HepG2 (cell line): ENCODE measurements at regions not wholly inside any gene's neighbourhood (a gene's known extent, or its start where the extent isn't known, plus 50 kb on each side); places are given as distances from the start of the nearest gene placed in this dataset.

ENCODE experiments used
- ATAC-seq: fragments of 200-7000 bp; cut with Tn5 transposase; 3 replicates; pipeline ENCODE4 v1.9.1; 2020; ENCODE audit warnings: mild to moderate bottlenecking, moderate library complexity
- BruUV-seq: library from RNA; stranded (reverse); fragments of 400-500 nt; replicated peaks from 2 replicates; lab custom pipeline; 2021; lab: Mats Ljungman, UMichigan
- CTCF ChIA-PET: fragments of 300-600 bp; formaldehyde crosslinking; extraction: SDS; loops from one replicate; lab custom pipeline; 2021; ENCODE audit warnings: low total read pairs, inconsistent platforms, low intra/inter-chr PET ratio; lab: Yijun Ruan, JAX
- POLR2A ChIA-PET: fragments of 350-600 bp; sonication (Branson Sonifier 250); formaldehyde crosslinking; loops from one replicate; lab custom pipeline; 2020; ENCODE audit warnings: antibody characterized with exemption, inconsistent platforms; lab: Yijun Ruan, JAX
- DNase-seq: peaks from one replicate; pipeline ENCODE4 v3.0.0-alpha.2; 2015; ENCODE audit warnings: low spot score
- FAIRE-seq: peaks from 3 replicates; lab custom pipeline; 2011; peaks lifted over from hg19 to GRCh38; lab: Jason Lieb, UNC
- H2AFZ ChIP-seq: one replicate; pipeline ENCODE4 v1.6.1; 2011; ENCODE audit warnings: low read length, inconsistent platforms
- H3K27ac ChIP-seq: fragments of 300-600 bp; 3 replicates; pipeline ENCODE4 v1.8.0; 2011; ENCODE audit warnings: mixed run types, mild to moderate bottlenecking, mixed read lengths, low read length, inconsistent platforms; ENCODE audit not compliant: insufficient read depth; ENCODE audit errors: extremely low read length
- H3K27me3 ChIP-seq, 2 experiments: fragments of 200-600 bp in 1 of 2; 2 replicates in 1 of 2; 3 replicates in 1 of 2; pipeline versions ENCODE4 v1.6.0 to v1.8.0; 2011; ENCODE audit warnings: low read length in 2 of 2, mild to moderate bottlenecking in 2 of 2, moderate library complexity in 2 of 2, inconsistent platforms in 1 of 2; ENCODE audit not compliant: insufficient read depth in 2 of 2, control insufficient read depth in 1 of 2
- H3K36me3 ChIP-seq, 2 experiments: fragments of 200-600 bp in 1 of 2; replicated peaks in 1 of 2; 2 replicates in 1 of 2; 3 replicates in 1 of 2; pipeline versions ENCODE4 v1.5.1 to v1.8.0; 2011; ENCODE audit warnings: low read length in 2 of 2, inconsistent platforms in 1 of 2; ENCODE audit not compliant: insufficient read depth in 2 of 2, control insufficient read depth in 1 of 2
- H3K4me1 ChIP-seq: 2 replicates; pipeline ENCODE4 v1.5.1; 2012; ENCODE audit warnings: low read length, inconsistent platforms; ENCODE audit not compliant: insufficient read depth
- H3K4me2 ChIP-seq: 2 replicates; pipeline ENCODE4 v1.6.0; 2011; ENCODE audit warnings: low read depth, low read length, inconsistent platforms
- H3K4me3 ChIP-seq, 3 experiments: fragments of 200-600 bp in 1 of 3; sonication (generic), shearing (Covaris generic) in 1 of 3; replicated peaks in 1 of 3; 2 replicates each; pipeline ENCODE4 v1.5.1; 2011 to 2016; ENCODE audit warnings: low read length in 3 of 3, inconsistent platforms in 2 of 3, low read depth in 2 of 3, mild to moderate bottlenecking in 2 of 3, control low read depth in 1 of 3, mixed read lengths in 1 of 3; ENCODE audit not compliant: insufficient read depth in 1 of 3
- H3K79me2 ChIP-seq: one replicate; pipeline ENCODE4 v1.6.1; 2011; ENCODE audit warnings: low read length, inconsistent platforms; ENCODE audit not compliant: insufficient read depth
- H3K9ac ChIP-seq: 2 replicates; pipeline ENCODE4 v1.6.0; 2011; ENCODE audit warnings: mild to moderate bottlenecking, low read depth, low read length, inconsistent platforms; ENCODE audit not compliant: insufficient read depth
- H3K9me3 ChIP-seq: 2 replicates; pipeline ENCODE4 v1.5.1; 2012; ENCODE audit warnings: mild to moderate bottlenecking, low read length
- H4K20me1 ChIP-seq: 2 replicates; pipeline ENCODE4 v1.6.0; 2011; ENCODE audit warnings: inconsistent platforms, mild to moderate bottlenecking, low read length, moderate library complexity; ENCODE audit not compliant: insufficient read depth
- MNT ChIP-seq: fragments of 450-650 bp; IDR thresholded peaks from 2 replicates; pipeline ENCODE4 v1.6.1; 2016
- RAD51 ChIP-seq: fragments of 450-650 bp; IDR thresholded peaks from 2 replicates; pipeline ENCODE4 v1.6.1; 2016; ENCODE audit warnings: borderline replicate concordance
- ZNF335 ChIP-seq: sonication (generic); formaldehyde crosslinking; IDR thresholded peaks from 2 replicates; pipeline ENCODE4 v1.4.0; 2020; ENCODE audit warnings: missing genetic modification reagents
- WGBS: methylation state at CpG from one replicate; pipeline ENCODE4 v1.1.6; 2017; ENCODE audit warnings: low lambda C conversion rate; 5-methylcytosine and 5-hydroxymethylcytosine counted together
- in situ Hi-C: cut with HindIII; loops from 2 replicates; pipeline ENCODE4 v1.10.0; 2017; ENCODE audit warnings: low pct_unique_long_range_greater_than_20kb; ENCODE audit not compliant: extremely low pct_ligation_motif_present
- intact Hi-C: fragments of 100-400 bp; cut with micrococcal nuclease; formaldehyde crosslinking; loops from one replicate; pipeline ENCODE4 v1.10.0; 2022; ENCODE audit not compliant: unreplicated experiment
- TF ChIP-seq, protein P1 (sequence below): sonication (generic); formaldehyde crosslinking; IDR thresholded peaks from 2 replicates; pipeline ENCODE4 v1.9.0; 2021; ENCODE audit warnings: missing genetic modification reagents, borderline replicate concordance

GRCh38 chr3:88528494-88528893 lies 378.7 kb downstream of the C3orf38 start:
- 3% methylated on average over 3 of the region's 3 CpGs for WGBS
- Histone ChIP-seq H4K20me1 (no peaks in the 10 kb centered on the region), H3K36me3 (no peaks in the 10 kb centered on the region), H3K27me3 (no peaks in the 10 kb centered on the region), H3K4me1 (no peaks in the 10 kb centered on the region), H3K4me2 (no peak overlapping the region), H3K9ac (no peak overlapping the region), H3K4me3 (no peak overlapping the region), H3K79me2 (no peaks in the 10 kb centered on the region), H3K27ac (no peak overlapping the region), H3K9me3 (peaks cover 11% of the 10 kb centered on the region; the same call in 1 of the 2 replicates), H2AFZ (no peak overlapping the region)
- CTCF ChIA-PET, result no interaction called here
- TF ChIP-seq MNT, result peak; percentile 45
- no peak for TF ChIP-seq ZNF335 (CRISPR knock-in tag)
- POLR2A ChIA-PET, result no interaction called here
- FAIRE-seq (no peak), ATAC-seq (no peak), DNase-seq (no peak)
- in situ Hi-C loops (no loop called here), intact Hi-C loops (no loop called here)
- BruUV-seq, result no TSS peak

DNA sequence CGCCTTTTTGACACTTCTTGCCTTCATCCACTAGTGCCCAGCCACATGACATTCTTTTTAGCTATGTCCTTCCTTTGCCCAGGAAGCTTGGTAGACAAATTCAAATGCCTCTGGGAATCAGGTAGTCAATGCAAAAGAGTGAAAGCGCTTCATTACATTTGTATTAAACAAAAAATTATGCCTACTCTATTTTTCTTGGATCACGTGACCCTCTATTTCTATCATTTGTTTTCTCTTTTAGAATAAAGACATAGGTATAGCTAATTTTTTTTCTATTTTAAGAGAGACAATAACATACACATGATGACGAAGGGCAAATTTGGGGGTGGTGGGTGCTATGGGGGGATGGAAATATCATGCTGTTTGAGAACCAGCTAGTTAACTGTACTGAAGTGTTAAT lies 384.8 kb downstream of the C3orf38 start:
- H3K79me2 ChIP-seq, result no peaks in the 10 kb centered on the region
- ChIA-PET POLR2A (no interaction called here), CTCF (no interaction called here)
- intact Hi-C loops (no loop called here), in situ Hi-C loops (no loop called here)
- H3K27ac ChIP-seq, result no peak overlapping the region
- H3K27me3 ChIP-seq, result no peaks in the 10 kb centered on the region; a peak in 1 of 5 replicates
- FAIRE-seq (no peak), ATAC-seq (no peak), DNase-seq (no peak)
- no peak overlapping the region for H3K4me2 ChIP-seq
- BruUV-seq, result no TSS peak
- TF ChIP-seq, protein P1, sequence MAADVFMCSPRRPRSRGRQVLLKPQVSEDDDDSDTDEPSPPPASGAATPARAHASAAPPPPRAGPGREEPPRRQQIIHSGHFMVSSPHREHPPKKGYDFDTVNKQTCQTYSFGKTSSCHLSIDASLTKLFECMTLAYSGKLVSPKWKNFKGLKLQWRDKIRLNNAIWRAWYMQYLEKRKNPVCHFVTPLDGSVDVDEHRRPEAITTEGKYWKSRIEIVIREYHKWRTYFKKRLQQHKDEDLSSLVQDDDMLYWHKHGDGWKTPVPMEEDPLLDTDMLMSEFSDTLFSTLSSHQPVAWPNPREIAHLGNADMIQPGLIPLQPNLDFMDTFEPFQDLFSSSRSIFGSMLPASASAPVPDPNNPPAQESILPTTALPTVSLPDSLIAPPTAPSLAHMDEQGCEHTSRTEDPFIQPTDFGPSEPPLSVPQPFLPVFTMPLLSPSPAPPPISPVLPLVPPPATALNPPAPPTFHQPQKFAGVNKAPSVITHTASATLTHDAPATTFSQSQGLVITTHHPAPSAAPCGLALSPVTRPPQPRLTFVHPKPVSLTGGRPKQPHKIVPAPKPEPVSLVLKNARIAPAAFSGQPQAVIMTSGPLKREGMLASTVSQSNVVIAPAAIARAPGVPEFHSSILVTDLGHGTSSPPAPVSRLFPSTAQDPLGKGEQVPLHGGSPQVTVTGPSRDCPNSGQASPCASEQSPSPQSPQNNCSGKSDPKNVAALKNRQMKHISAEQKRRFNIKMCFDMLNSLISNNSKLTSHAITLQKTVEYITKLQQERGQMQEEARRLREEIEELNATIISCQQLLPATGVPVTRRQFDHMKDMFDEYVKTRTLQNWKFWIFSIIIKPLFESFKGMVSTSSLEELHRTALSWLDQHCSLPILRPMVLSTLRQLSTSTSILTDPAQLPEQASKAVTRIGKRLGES, result no peak
- peak; percentile 70 for TF ChIP-seq RAD51
- no peak overlapping the region for H3K4me3 ChIP-seq
- H3K4me1 ChIP-seq, result no peaks in the 10 kb centered on the region
- H4K20me1 ChIP-seq, result no peaks in the 10 kb centered on the region
- 0% methylated on average over 4 of the region's 4 CpGs for WGBS
- H3K9me3 ChIP-seq, result no peaks in the 10 kb centered on the region
- no peak overlapping the region for H3K9ac ChIP-seq
- H2AFZ ChIP-seq, result no peak overlapping the region
- H3K36me3 ChIP-seq, result no peaks in the 10 kb centered on the region
